Calu3 (cell line): ENCODE measurements at regions not wholly inside any gene's neighbourhood (a gene's known extent, or its start where the extent isn't known, plus 50 kb on each side); places are given as distances from the start of the nearest gene placed in this dataset.

Source experiments
- BruUV-seq: library from RNA; stranded (reverse); fragments of 400-500 nt; replicated peaks from 2 replicates; lab custom pipeline; 2021; lab: Mats Ljungman, UMichigan
- CTCF ChIA-PET: fragments of 300-600 bp; sonication (Branson Sonifier 250); formaldehyde crosslinking; loops from one replicate; lab custom pipeline; 2022; ENCODE audit warnings: antibody characterized with exemption; lab: Charles Lee
- DNase-seq: peaks from one replicate; pipeline ENCODE4 v3.0.0; 2022
- H3K27ac Mint-ChIP-seq: one replicate; pipeline ENCODE4 v1.8.0; 2022; ENCODE audit warnings: mixed read lengths; ENCODE audit not compliant: unreplicated experiment
- H3K27me3 Mint-ChIP-seq: one replicate; pipeline ENCODE4 v1.8.0; 2022; ENCODE audit warnings: mixed read lengths; ENCODE audit not compliant: unreplicated experiment
- H3K36me3 Mint-ChIP-seq: one replicate; pipeline ENCODE4 v1.8.0; 2022; ENCODE audit warnings: mild to moderate bottlenecking, moderate library complexity, mixed read lengths; ENCODE audit not compliant: insufficient read depth, unreplicated experiment
- H3K4me1 Mint-ChIP-seq: one replicate; pipeline ENCODE4 v1.8.0; 2022; ENCODE audit warnings: mild to moderate bottlenecking, low read depth, mixed read lengths; ENCODE audit not compliant: unreplicated experiment
- H3K4me3 Mint-ChIP-seq: one replicate; pipeline ENCODE4 v1.8.0; 2022; ENCODE audit warnings: mild to moderate bottlenecking, low read depth, moderate library complexity, mixed read lengths; ENCODE audit not compliant: unreplicated experiment
- H3K9me3 Mint-ChIP-seq: one replicate; pipeline ENCODE4 v1.8.0; 2022; ENCODE audit warnings: low read depth, mixed read lengths; ENCODE audit not compliant: unreplicated experiment
- intact Hi-C: fragments of 100-400 bp; cut with micrococcal nuclease; formaldehyde crosslinking; loops from one replicate; pipeline ENCODE4 v1.10.0; 2022; ENCODE audit not compliant: unreplicated experiment
- TF ChIP-seq, protein P1 (sequence below): fragments of 200-600 bp; IDR thresholded peaks from one replicate; pipeline ENCODE4 v1.8.0; 2022; ENCODE audit warnings: antibody characterized with exemption; ENCODE audit not compliant: unreplicated experiment

DNA sequence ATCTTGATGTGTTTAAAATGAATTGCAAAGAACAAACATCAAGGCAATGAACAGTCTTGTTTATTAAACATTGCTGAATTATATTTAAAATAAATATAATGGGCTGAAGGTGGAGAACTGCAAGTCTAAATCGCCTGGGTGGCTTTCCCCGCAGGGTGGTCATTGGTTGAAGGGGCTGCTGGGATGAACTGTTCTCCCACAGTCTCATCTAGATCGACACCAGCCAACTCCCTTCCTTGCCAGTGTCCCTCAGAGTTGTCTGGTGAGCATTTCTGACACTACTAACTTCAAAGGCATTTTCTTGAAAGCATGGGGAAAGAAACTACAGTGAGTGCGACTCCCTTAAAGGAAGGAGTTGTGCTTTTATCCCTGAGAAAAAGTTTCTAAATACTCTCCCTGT is 196.5 kb upstream of the LRTM1 start:
- H3K36me3 Mint-ChIP-seq = no peaks in the 10 kb centered on the region
- BruUV-seq = no TSS peak
- no peaks in the 10 kb centered on the region for H3K27me3 Mint-ChIP-seq
- H3K4me3 Mint-ChIP-seq = no peak overlapping the region
- DNase-seq = no peak
- CTCF ChIA-PET = no interaction called here
- intact Hi-C loops = no loop called here
- H3K9me3 Mint-ChIP-seq = peaks cover 8% of the 10 kb centered on the region
- no peaks in the 10 kb centered on the region for H3K4me1 Mint-ChIP-seq
- TF ChIP-seq, protein P1, sequence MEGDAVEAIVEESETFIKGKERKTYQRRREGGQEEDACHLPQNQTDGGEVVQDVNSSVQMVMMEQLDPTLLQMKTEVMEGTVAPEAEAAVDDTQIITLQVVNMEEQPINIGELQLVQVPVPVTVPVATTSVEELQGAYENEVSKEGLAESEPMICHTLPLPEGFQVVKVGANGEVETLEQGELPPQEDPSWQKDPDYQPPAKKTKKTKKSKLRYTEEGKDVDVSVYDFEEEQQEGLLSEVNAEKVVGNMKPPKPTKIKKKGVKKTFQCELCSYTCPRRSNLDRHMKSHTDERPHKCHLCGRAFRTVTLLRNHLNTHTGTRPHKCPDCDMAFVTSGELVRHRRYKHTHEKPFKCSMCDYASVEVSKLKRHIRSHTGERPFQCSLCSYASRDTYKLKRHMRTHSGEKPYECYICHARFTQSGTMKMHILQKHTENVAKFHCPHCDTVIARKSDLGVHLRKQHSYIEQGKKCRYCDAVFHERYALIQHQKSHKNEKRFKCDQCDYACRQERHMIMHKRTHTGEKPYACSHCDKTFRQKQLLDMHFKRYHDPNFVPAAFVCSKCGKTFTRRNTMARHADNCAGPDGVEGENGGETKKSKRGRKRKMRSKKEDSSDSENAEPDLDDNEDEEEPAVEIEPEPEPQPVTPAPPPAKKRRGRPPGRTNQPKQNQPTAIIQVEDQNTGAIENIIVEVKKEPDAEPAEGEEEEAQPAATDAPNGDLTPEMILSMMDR = no peak
- no peak overlapping the region for H3K27ac Mint-ChIP-seq
